HL-60 (cell line): ENCODE measurements at regions not wholly inside any gene's neighbourhood (a gene's known extent, or its start where the extent isn't known, plus 50 kb on each side); places are given as distances from the start of the nearest gene placed in this dataset.

Experiments used
- DNase-seq, 2 experiments: peaks; one replicate each; pipeline ENCODE4 v3.0.0-alpha.2; 2010 to 2020; ENCODE audit warnings: low read depth in 1 of 2, low spot score in 1 of 2
- H3K27ac ChIP-seq: fragments of 250-450 bp; sonication (Bioruptor Pico); replicated peaks from 2 replicates; pipeline ENCODE4 v1.5.1; 2020; ENCODE audit warnings: mild to moderate bottlenecking, moderate library complexity
- H3K27me3 ChIP-seq: fragments of 250-450 bp; sonication (Bioruptor Pico); 2 replicates; pipeline ENCODE4 v1.5.1; 2021; ENCODE audit warnings: mild to moderate bottlenecking, moderate library complexity; ENCODE audit not compliant: insufficient read depth, poor library complexity, severe bottlenecking
- H3K4me3 ChIP-seq: replicated peaks from 2 replicates; pipeline ENCODE4 v1.5.1; 2011; ENCODE audit warnings: mild to moderate bottlenecking, control low read depth, low read length; ENCODE audit not compliant: insufficient read depth
- GABPA ChIP-seq: IDR thresholded peaks from 2 replicates; pipeline ENCODE4 v1.6.1; 2012; ENCODE audit warnings: low read depth
- POLR2AphosphoS5 ChIP-seq: IDR thresholded peaks from 2 replicates; pipeline ENCODE4 v1.6.1; 2012; ENCODE audit warnings: low read depth
- SPI1 ChIP-seq: IDR thresholded peaks from 2 replicates; pipeline ENCODE4 v1.6.1; 2012; ENCODE audit warnings: low read depth, mild to moderate bottlenecking, borderline replicate concordance
- TF ChIP-seq, protein P1 (sequence below): IDR thresholded peaks from 2 replicates; pipeline ENCODE4 v1.6.1; 2012; ENCODE audit warnings: low read depth; ENCODE audit not compliant: insufficient replicate concordance
- TF ChIP-seq, protein P2 (sequence below): IDR thresholded peaks from one replicate; pipeline ENCODE4 v1.5.1; 2011; ENCODE audit warnings: low read length, control low read depth, inconsistent platforms; ENCODE audit not compliant: insufficient read depth

DNA sequence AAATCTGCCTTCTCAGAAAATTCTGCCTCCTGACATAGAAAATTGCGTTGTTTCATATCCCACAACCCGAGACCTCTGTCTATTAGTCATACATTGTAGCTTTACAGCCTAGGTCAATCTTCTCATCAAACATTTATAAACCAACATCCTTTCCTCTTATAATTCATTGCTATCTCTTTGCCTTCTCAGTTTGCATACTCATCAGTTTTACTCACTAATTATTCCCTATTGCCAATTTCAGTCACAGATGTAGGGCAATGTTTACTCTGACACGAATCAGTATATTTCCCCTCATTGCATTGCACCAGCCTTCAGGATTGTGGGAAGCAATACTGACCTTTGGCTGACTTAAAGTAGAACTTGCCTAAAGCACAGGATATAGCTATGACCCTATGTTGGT lies 247.2 kb downstream of the CEMIP2 start:
- H3K4me3 ChIP-seq = no peak overlapping the region
- TF ChIP-seq, protein P1, sequence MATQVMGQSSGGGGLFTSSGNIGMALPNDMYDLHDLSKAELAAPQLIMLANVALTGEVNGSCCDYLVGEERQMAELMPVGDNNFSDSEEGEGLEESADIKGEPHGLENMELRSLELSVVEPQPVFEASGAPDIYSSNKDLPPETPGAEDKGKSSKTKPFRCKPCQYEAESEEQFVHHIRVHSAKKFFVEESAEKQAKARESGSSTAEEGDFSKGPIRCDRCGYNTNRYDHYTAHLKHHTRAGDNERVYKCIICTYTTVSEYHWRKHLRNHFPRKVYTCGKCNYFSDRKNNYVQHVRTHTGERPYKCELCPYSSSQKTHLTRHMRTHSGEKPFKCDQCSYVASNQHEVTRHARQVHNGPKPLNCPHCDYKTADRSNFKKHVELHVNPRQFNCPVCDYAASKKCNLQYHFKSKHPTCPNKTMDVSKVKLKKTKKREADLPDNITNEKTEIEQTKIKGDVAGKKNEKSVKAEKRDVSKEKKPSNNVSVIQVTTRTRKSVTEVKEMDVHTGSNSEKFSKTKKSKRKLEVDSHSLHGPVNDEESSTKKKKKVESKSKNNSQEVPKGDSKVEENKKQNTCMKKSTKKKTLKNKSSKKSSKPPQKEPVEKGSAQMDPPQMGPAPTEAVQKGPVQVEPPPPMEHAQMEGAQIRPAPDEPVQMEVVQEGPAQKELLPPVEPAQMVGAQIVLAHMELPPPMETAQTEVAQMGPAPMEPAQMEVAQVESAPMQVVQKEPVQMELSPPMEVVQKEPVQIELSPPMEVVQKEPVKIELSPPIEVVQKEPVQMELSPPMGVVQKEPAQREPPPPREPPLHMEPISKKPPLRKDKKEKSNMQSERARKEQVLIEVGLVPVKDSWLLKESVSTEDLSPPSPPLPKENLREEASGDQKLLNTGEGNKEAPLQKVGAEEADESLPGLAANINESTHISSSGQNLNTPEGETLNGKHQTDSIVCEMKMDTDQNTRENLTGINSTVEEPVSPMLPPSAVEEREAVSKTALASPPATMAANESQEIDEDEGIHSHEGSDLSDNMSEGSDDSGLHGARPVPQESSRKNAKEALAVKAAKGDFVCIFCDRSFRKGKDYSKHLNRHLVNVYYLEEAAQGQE = no peak
- TF ChIP-seq GABPA = no peak
- TF ChIP-seq SPI1 = no peak
- TF ChIP-seq POLR2AphosphoS5 = no peak
- TF ChIP-seq, protein P2, sequence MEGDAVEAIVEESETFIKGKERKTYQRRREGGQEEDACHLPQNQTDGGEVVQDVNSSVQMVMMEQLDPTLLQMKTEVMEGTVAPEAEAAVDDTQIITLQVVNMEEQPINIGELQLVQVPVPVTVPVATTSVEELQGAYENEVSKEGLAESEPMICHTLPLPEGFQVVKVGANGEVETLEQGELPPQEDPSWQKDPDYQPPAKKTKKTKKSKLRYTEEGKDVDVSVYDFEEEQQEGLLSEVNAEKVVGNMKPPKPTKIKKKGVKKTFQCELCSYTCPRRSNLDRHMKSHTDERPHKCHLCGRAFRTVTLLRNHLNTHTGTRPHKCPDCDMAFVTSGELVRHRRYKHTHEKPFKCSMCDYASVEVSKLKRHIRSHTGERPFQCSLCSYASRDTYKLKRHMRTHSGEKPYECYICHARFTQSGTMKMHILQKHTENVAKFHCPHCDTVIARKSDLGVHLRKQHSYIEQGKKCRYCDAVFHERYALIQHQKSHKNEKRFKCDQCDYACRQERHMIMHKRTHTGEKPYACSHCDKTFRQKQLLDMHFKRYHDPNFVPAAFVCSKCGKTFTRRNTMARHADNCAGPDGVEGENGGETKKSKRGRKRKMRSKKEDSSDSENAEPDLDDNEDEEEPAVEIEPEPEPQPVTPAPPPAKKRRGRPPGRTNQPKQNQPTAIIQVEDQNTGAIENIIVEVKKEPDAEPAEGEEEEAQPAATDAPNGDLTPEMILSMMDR = no peak

DNA sequence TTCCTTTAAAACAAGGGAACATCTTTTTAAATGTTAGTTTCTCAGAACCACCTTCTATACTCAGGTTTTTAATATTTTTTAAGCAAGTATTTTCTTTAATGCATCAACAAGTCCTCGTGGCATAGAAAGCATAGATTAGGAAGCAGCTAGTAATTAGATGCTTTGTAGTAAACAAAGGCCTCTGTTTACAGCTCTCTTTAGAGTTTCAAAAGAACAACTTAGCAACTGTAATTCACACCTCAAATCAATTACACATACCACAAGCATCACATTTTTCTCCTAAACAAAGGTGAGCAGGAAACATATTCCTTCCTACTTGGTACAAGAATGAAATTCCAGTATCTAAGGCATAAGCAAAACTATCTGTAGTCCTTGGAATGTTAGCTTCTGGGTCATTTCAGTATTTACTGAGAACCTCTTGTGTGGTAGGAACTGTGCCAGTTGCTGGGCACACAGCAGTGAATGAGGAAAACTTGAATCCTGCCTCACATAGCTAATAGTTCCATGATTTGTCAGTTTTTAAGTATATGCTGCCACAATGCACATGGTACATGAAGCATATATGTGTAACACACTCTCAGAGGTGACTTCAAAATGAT lies 249.1 kb downstream of the CEMIP2 start:
- Histone ChIP-seq H3K4me3 (no peak overlapping the region), H3K27me3 (no peaks in the 10 kb centered on the region), H3K27ac (no peak overlapping the region)
- TF ChIP-seq GABPA (no peak), SPI1 (no peak), POLR2AphosphoS5 (no peak)
- TF ChIP-seq, protein P1 = no peak
- TF ChIP-seq, protein P2 = no peak
- DNase-seq = no peak

More for the DNA sequence above, 247.2 kb downstream of the CEMIP2 start:
- DNase-seq = no peak
- no peak overlapping the region for H3K27ac ChIP-seq
- no peaks in the 10 kb centered on the region for H3K27me3 ChIP-seq

DNA sequence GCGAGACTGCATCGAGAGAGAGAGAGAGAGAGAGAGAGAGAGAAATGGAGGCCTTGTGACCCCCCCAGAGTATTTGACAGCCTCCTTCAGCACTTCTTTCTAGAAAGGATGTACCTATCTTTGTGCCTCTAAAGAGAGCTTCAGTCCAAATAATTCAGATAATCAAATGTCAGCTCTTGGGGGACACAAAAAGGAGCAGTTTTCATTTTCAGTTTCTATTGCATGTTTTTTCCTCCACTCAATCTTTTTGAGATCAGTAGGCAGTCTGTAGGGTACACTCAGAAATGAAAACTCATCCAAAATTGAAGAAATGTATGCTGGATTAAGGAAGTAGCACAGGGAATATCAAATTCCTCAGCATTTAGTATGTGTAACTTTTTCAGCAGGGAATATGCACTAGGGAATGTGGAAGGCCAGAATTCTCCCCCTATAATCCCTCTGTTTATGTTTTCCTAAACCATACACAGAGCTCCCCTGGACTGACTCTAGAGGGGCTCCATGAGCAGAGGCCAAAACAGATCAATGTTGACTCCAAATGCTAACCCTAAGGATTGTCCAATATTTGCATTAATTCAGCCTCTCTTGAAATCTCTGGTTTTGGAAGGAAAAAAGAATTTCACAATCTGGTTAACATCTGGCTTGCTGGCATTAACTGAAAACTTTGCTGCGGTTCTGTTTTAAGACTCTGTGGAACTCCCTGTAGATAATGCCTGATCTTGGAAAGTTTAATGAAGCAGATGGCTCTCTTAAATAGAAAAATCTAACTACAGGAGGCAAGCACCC lies 250.1 kb downstream of the CEMIP2 start:
- Histone ChIP-seq H3K27me3 (no peaks in the 10 kb centered on the region), H3K27ac (no peak overlapping the region), H3K4me3 (no peak overlapping the region)
- TF ChIP-seq POLR2AphosphoS5 (no peak), GABPA (no peak)
- TF ChIP-seq, protein P2 = no peak
- TF ChIP-seq, protein P1 = no peak
- DNase-seq = no peak
